NCI-H2196 treated with DMSO at 0.1 percent for 48 hours (cell line): ENCODE measurements at regions not wholly inside any gene's neighbourhood (a gene's known extent, or its start where the extent isn't known, plus 50 kb on each side); places are given as distances from the start of the nearest gene placed in this dataset.

Experiments used
- DNase-seq: peaks from one replicate; lab custom pipeline; 2025; ENCODE audit not compliant: unreplicated experiment; lab: John Stamatoyannopoulos, UW

- no peak for DNase-seq
Measured at GRCh38 chr2:160672211-160672610, 178.6 kb upstream of the RBMS1 start.

- no peak for DNase-seq
Measured at GRCh38 chr2:160674146-160674750, 180.6 kb upstream of the RBMS1 start.

- no peak for DNase-seq
Measured at GRCh38 chr2:160679686-160680085, 186.1 kb upstream of the RBMS1 start.

- DNase-seq = no peak
Measured at GRCh38 chr2:160680294-160680693, 186.7 kb upstream of the RBMS1 start.

- DNase-seq = no peak
Measured at GRCh38 chr2:160680974-160681373, 187.4 kb upstream of the RBMS1 start.

- DNase-seq = no peak
Measured at GRCh38 chr2:160683206-160683605, 189.6 kb upstream of the RBMS1 start.

GRCh38 chr2:160687629-160688028, 194.0 kb upstream of the RBMS1 start:
- DNase-seq = peak; percentile 12

- DNase-seq = no peak
Measured at GRCh38 chr2:160689441-160689840, 195.8 kb upstream of the RBMS1 start.

- DNase-seq = no peak
Measured at GRCh38 chr2:160694221-160694620, 200.6 kb upstream of the RBMS1 start.

- no peak for DNase-seq
Measured at GRCh38 chr2:160694631-160695030, 201.0 kb upstream of the RBMS1 start.

- DNase-seq = peak; percentile 66
Measured at GRCh38 chr2:160695402-160696086, 201.9 kb upstream of the RBMS1 start.

- DNase-seq = no peak
Measured at GRCh38 chr2:160696087-160696452, 202.5 kb upstream of the RBMS1 start.

GRCh38 chr2:160697817-160698216, 204.2 kb upstream of the RBMS1 start:
- no peak for DNase-seq

- DNase-seq = no peak
Measured at GRCh38 chr2:160700021-160700814, 206.6 kb upstream of the RBMS1 start.

- no peak for DNase-seq
Measured at GRCh38 chr2:160701822-160702221, 208.2 kb upstream of the RBMS1 start.

GRCh38 chr2:160702754-160703153, 209.1 kb upstream of the RBMS1 start:
- no peak for DNase-seq

- DNase-seq = no peak
Measured at GRCh38 chr2:160703648-160704585, 210.3 kb upstream of the RBMS1 start.

- no peak for DNase-seq
Measured at GRCh38 chr2:160715428-160715827, 221.8 kb upstream of the RBMS1 start.

GRCh38 chr2:160719116-160719515, 225.5 kb upstream of the RBMS1 start:
- no peak for DNase-seq

- no peak for DNase-seq
Measured at GRCh38 chr2:160720098-160720497, 226.5 kb upstream of the RBMS1 start.
